H9 (cell line): ENCODE measurements at regions not wholly inside any gene's neighbourhood (a gene's known extent, or its start where the extent isn't known, plus 50 kb on each side); places are given as distances from the start of the nearest gene placed in this dataset.

Experiments
- DNase-seq: peaks from one replicate; pipeline ENCODE4 v3.0.0-alpha.2; 2017
- H2AFZ ChIP-seq: one replicate; pipeline ENCODE4 v1.6.1; 2013; ENCODE audit warnings: mild to moderate bottlenecking, low read length, control low read depth, moderate library complexity
- H2AK5ac ChIP-seq: 2 replicates; pipeline ENCODE4 v1.6.1; 2013; ENCODE audit warnings: low read length, control low read depth, mixed read lengths; ENCODE audit not compliant: insufficient read length
- H2BK120ac ChIP-seq: one replicate; pipeline ENCODE4 v1.6.1; 2013; ENCODE audit warnings: low read depth, mild to moderate bottlenecking, low read length, control low read depth, inconsistent platforms; ENCODE audit not compliant: poor library complexity, severe bottlenecking
- H2BK12ac ChIP-seq: 2 replicates; pipeline ENCODE4 v1.6.1; 2013; ENCODE audit warnings: low read length, control low read depth, mixed read lengths, low read depth; ENCODE audit not compliant: insufficient read length
- H2BK15ac ChIP-seq: 2 replicates; pipeline ENCODE4 v1.6.1; 2013; ENCODE audit warnings: low read depth, low read length, control low read depth
- H2BK20ac ChIP-seq: one replicate; pipeline ENCODE4 v1.6.1; 2013; ENCODE audit warnings: low read depth, mild to moderate bottlenecking, low read length, control low read depth, inconsistent platforms; ENCODE audit not compliant: poor library complexity, severe bottlenecking
- H2BK5ac ChIP-seq: 2 replicates; pipeline ENCODE4 v1.6.1; 2013; ENCODE audit warnings: low read length, control low read depth, mixed read lengths; ENCODE audit not compliant: insufficient read length
- H3K14ac ChIP-seq: 2 replicates; pipeline ENCODE4 v1.6.1; 2013; ENCODE audit warnings: low read length, control low read depth; ENCODE audit not compliant: insufficient read depth
- H3K18ac ChIP-seq: 2 replicates; pipeline ENCODE4 v1.6.1; 2013; ENCODE audit warnings: low read depth, mild to moderate bottlenecking, mixed read lengths, low read length, control low read depth; ENCODE audit not compliant: insufficient read length
- H3K23ac ChIP-seq: 2 replicates; pipeline ENCODE4 v1.6.1; 2013; ENCODE audit warnings: low read length, control low read depth, mixed read lengths, low read depth; ENCODE audit not compliant: insufficient read length
- H3K23me2 ChIP-seq: 2 replicates; pipeline ENCODE4 v1.6.1; 2013; ENCODE audit warnings: low read depth, mild to moderate bottlenecking, mixed read lengths, low read length, control low read depth; ENCODE audit not compliant: insufficient read length, poor library complexity, severe bottlenecking
- H3K27ac ChIP-seq: 2 replicates; pipeline ENCODE4 v1.5.1; 2013; ENCODE audit warnings: low read length, control low read depth, mixed read lengths, low read depth; ENCODE audit not compliant: insufficient read length
- H3K27me3 ChIP-seq: 2 replicates; pipeline ENCODE4 v1.6.1; 2013; ENCODE audit warnings: low read length, control low read depth, inconsistent platforms; ENCODE audit not compliant: insufficient read depth
- H3K4ac ChIP-seq: 2 replicates; pipeline ENCODE4 v1.6.1; 2013; ENCODE audit warnings: low read depth, mild to moderate bottlenecking, control low read depth, inconsistent platforms, low read length, moderate library complexity
- H3K4me1 ChIP-seq: 2 replicates; pipeline ENCODE4 v1.6.1; 2013; ENCODE audit warnings: low read length, control low read depth, inconsistent platforms; ENCODE audit not compliant: insufficient read depth
- H3K4me2 ChIP-seq: 2 replicates; pipeline ENCODE4 v1.6.1; 2013; ENCODE audit warnings: low read length, control low read depth, mixed read lengths; ENCODE audit not compliant: insufficient read length, insufficient read depth
- H3K56ac ChIP-seq: 2 replicates; pipeline ENCODE4 v1.6.1; 2013; ENCODE audit warnings: low read depth, mild to moderate bottlenecking, mixed read lengths, low read length, control low read depth; ENCODE audit not compliant: insufficient read length
- H3K79me1 ChIP-seq: 2 replicates; pipeline ENCODE4 v1.6.1; 2013; ENCODE audit warnings: low read depth, mild to moderate bottlenecking, moderate library complexity, low read length, control low read depth, inconsistent platforms; ENCODE audit not compliant: insufficient read depth, poor library complexity, severe bottlenecking
- H3K79me2 ChIP-seq: 2 replicates; pipeline ENCODE4 v1.6.1; 2013; ENCODE audit warnings: low read length, control low read depth, inconsistent platforms; ENCODE audit not compliant: insufficient read depth
- H3K9ac ChIP-seq: 2 replicates; pipeline ENCODE4 v1.6.1; 2013; ENCODE audit warnings: low read length, control low read depth, mixed read lengths; ENCODE audit not compliant: insufficient read length; ENCODE audit errors: extremely low read depth
- H3K9me3 ChIP-seq: one replicate; pipeline ENCODE4 v1.6.1; 2013; ENCODE audit warnings: low read depth, low read length, inconsistent platforms; ENCODE audit not compliant: control insufficient read depth
- H3T11ph ChIP-seq: one replicate; pipeline ENCODE4 v1.6.1; 2013; ENCODE audit warnings: mild to moderate bottlenecking, low read length, control low read depth, inconsistent platforms
- H4K20me1 ChIP-seq: one replicate; pipeline ENCODE4 v1.6.1; 2013; ENCODE audit not compliant: control insufficient read depth, insufficient read length, insufficient read depth
- H4K5ac ChIP-seq: 2 replicates; pipeline ENCODE4 v1.6.1; 2013; ENCODE audit warnings: low read depth, mild to moderate bottlenecking, mixed read lengths, low read length, control low read depth; ENCODE audit not compliant: insufficient read length
- H4K8ac ChIP-seq: replicated peaks from 2 replicates; pipeline ENCODE4 v1.6.1; 2013; ENCODE audit warnings: low read length, control low read depth, mixed read lengths, low read depth; ENCODE audit not compliant: insufficient read length
- H4K91ac ChIP-seq: 2 replicates; pipeline ENCODE4 v1.6.1; 2013; ENCODE audit warnings: low read depth, mild to moderate bottlenecking, moderate library complexity, mixed read lengths, low read length, control low read depth; ENCODE audit not compliant: insufficient read length
- H3K27ac Mint-ChIP-seq, 3 experiments: 2 replicates in 2 of 3; 3 replicates in 1 of 3; pipeline ENCODE4 v1.8.0; 2020 to 2021; ENCODE audit warnings: mixed read lengths in 3 of 3, mild to moderate bottlenecking in 1 of 3, moderate library complexity in 1 of 3
- H3K27me3 Mint-ChIP-seq: 2 replicates; pipeline ENCODE4 v1.8.0; 2021; ENCODE audit warnings: low read depth, mild to moderate bottlenecking, moderate library complexity, mixed read lengths
- H3K36me3 Mint-ChIP-seq, 3 experiments: 2 replicates in 2 of 3; 3 replicates in 1 of 3; pipeline ENCODE4 v1.8.0; 2020 to 2021; ENCODE audit warnings: low read depth in 3 of 3, mixed read lengths in 3 of 3; ENCODE audit not compliant: insufficient read depth in 1 of 3
- H3K4me1 Mint-ChIP-seq, 2 experiments: 2 replicates each; pipeline ENCODE4 v1.8.0; 2020; ENCODE audit warnings: mixed read lengths in 2 of 2
- H3K4me3 Mint-ChIP-seq, 2 experiments: 2 replicates in 1 of 2; 3 replicates in 1 of 2; pipeline ENCODE4 v1.8.0; 2020 to 2021; ENCODE audit warnings: mild to moderate bottlenecking in 2 of 2, mixed read lengths in 2 of 2, moderate library complexity in 1 of 2
- H3K9me3 Mint-ChIP-seq, 2 experiments: 2 replicates in 1 of 2; 3 replicates in 1 of 2; pipeline ENCODE4 v1.8.0; 2020; ENCODE audit warnings: mild to moderate bottlenecking in 2 of 2, mixed read lengths in 2 of 2, moderate library complexity in 1 of 2
- CTCF ChIP-seq: fragments of 200-600 bp; sonication (generic); conservative IDR thresholded peaks from 3 replicates; pipeline ENCODE4 v1.8.0; 2021; ENCODE audit warnings: antibody characterized with exemption, mild to moderate bottlenecking
- WGBS: extraction: QIAGEN DNeasy Blood & Tissue Kit; methylation state at CpG from one replicate; pipeline ENCODE4 v1.1.7; 2013; ENCODE audit warnings: missing lambda C conversion rate, low lambda C conversion rate, mixed read lengths; ENCODE audit not compliant: insufficient read length; ENCODE audit errors: extremely low coverage; 5-methylcytosine and 5-hydroxymethylcytosine counted together

GRCh38 chr11:123371506-123372297 is 58.4 kb upstream of the GRAMD1B start:
- Histone ChIP-seq H3K14ac (no peak overlapping the region), H4K5ac (no peak overlapping the region), H3K9me3 (no peaks in the 10 kb centered on the region), H3K27ac (no peak overlapping the region), H2BK12ac (no peak overlapping the region), H3K23ac (no peak overlapping the region), H4K91ac (no peak overlapping the region), H3K23me2 (no peaks in the 10 kb centered on the region), H2AK5ac (no peak overlapping the region), H2AFZ (no peak overlapping the region), H4K8ac (no peak overlapping the region), H2BK20ac (no peak overlapping the region), H3K9ac (no peak overlapping the region), H3K79me1 (no peaks in the 10 kb centered on the region), H2BK15ac (no peak overlapping the region), H3T11ph (no peak overlapping the region), H2BK5ac (no peak overlapping the region), H3K18ac (no peak overlapping the region), H3K4me1 (peaks cover 6% of the 10 kb centered on the region; the same call in 1 of the 2 replicates), H3K56ac (no peak overlapping the region), H3K27me3 (no peaks in the 10 kb centered on the region), H4K20me1 (no peaks in the 10 kb centered on the region), H2BK120ac (no peak overlapping the region), H3K4me2 (no peak overlapping the region), H3K79me2 (no peaks in the 10 kb centered on the region), H3K4ac (no peak overlapping the region)
- Mint-ChIP-seq H3K36me3 (no peaks in the 10 kb centered on the region; a peak in 1 of 7 replicates), H3K27me3 (peaks cover 13% of the 10 kb centered on the region), H3K9me3 (no peaks in the 10 kb centered on the region), H3K4me3 (no peak overlapping the region), H3K4me1 (peaks cover 17 to 21% of the 10 kb centered on the region in 2 experiments), H3K27ac (no peak overlapping the region; a peak in 1 of 7 replicates)
- peak; percentile 31 for DNase-seq
- no CpG with 5 or more reads among the region's 3 CpGs for WGBS
- TF ChIP-seq CTCF: no peak
